ENCODE measurements at regions not wholly inside any gene's neighbourhood (a gene's known extent, or its start where the extent isn't known, plus 50 kb on each side); places are given as distances from the start of the nearest gene placed in this dataset.

GRCh38 chr12:23204933-23205778 is 580.2 kb downstream of the ETNK1 start:
- no peak for TF ChIP-seq EZH2 (IDR thresholded peaks at IDR 0.05; ENCODE audit: insufficient read depth, poor library complexity, severe bottlenecking)
- TF ChIP-seq EZH2phosphoT487 (IDR thresholded peaks at IDR 0.05; ENCODE audit: insufficient read depth, low read depth), result no peak

Measured in GM23248 (cell line).